ENCODE measurements at regions not wholly inside any gene's neighbourhood (a gene's known extent, or its start where the extent isn't known, plus 50 kb on each side); places are given as distances from the start of the nearest gene placed in this dataset.

- DNase-seq (ENCODE audit: low read depth in 2 of 2): no peak
Measured at GRCh38 chr13:44022196-44022595, 142.5 kb downstream of the LACC1 start.

DNA sequence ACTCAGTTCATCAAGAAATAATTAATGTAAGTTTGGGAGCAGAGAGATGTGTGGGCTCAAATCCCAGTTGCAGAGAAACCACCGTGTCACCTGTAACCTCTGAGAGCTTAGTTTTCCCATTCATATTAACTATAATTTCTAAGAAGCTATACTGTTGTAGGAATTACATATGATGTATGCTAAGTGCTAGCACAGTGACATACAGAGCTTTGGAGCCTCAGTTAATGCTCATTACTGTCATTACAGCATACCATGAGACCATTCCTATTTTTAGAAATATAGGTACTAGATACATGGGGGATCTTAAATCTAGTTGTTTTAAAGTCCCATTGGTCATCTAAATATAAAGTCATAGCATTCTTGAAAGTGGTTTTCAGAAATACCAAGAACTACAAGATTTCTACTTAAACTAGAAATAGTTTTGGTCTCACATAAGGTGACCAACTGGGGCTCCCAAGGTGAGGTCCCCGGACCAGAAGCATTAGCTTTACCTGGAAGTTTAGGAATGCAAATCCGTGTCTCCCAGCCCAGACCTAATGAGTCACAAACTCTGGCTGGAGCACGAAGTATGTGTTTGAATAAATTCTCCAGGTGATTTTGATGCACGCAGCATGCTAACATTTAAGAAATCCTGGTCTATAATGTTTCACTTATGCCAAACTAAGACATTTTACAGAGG, 144.6 kb downstream of the LACC1 start:
- no peak for DNase-seq (ENCODE audit: low read depth in 2 of 2)

DNA sequence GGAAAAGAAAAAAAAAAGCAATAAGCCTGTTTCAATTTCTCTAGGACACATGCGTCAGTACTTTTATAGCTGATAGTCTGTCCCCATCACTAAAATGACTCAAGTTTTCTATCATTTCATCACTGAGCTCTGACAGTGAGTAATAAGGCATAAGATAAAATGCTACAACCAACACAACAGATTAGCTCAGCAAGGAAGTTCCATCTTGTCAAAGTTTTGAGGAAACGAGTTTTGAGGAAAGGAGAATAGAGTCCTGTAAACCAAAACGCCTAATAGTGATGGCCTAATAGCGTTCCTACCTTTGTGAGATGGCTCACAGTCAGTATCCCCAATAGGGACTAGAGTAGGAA, 145.1 kb downstream of the LACC1 start:
- no peak for DNase-seq (ENCODE audit: low read depth in 2 of 2)

- DNase-seq (ENCODE audit: low read depth in 2 of 2): no peak
Measured at GRCh38 chr13:44026194-44026593, 146.5 kb downstream of the LACC1 start.

GRCh38 chr13:44028734-44029133, 149.0 kb downstream of the LACC1 start:
- DNase-seq (ENCODE audit: low read depth in 2 of 2): no peak

DNA sequence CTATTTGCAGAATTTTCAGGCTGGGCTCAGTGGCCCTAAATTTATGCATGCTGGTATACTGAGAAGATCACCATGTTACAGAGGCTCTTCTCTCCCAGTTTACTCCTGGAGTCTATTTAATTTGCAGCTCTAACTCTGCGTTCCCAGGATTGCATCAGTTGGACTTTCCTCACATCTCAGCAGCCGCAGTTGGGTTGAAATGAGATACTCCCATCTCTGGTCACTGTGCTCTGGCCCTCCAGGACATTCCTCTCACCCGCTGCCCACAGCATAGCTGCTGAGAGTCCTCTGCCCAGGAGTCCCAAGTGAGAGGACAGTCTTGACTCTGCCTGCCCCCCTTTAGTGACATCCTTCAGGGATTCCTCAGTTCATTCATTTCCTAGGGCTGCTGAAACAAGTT, 150.9 kb downstream of the LACC1 start:
- no peak for DNase-seq (ENCODE audit: low read depth in 2 of 2)

DNA sequence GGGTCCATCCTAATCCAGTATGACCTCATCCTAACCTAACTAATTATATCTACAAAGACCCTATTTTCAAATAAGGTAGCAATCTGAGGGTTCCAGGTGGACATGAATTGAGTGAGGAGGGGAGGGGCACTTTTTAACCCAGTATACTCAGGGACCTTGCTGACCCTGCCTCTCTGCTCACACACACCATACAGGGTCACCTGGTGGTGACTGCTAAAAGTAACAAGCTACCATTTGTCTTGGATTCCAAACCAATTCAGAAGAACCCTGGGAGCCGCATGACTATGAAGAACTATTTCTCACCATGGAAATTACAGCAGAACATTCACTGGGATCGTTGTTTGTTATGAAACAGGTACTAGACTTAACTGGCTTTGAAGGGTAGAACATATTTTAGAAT, 151.9 kb downstream of the LACC1 start:
- no peak for DNase-seq (ENCODE audit: low read depth in 2 of 2)

- no peak for DNase-seq (ENCODE audit: low read depth in 2 of 2)
Measured at GRCh38 chr13:44032802-44033201, 153.1 kb downstream of the LACC1 start.

DNA sequence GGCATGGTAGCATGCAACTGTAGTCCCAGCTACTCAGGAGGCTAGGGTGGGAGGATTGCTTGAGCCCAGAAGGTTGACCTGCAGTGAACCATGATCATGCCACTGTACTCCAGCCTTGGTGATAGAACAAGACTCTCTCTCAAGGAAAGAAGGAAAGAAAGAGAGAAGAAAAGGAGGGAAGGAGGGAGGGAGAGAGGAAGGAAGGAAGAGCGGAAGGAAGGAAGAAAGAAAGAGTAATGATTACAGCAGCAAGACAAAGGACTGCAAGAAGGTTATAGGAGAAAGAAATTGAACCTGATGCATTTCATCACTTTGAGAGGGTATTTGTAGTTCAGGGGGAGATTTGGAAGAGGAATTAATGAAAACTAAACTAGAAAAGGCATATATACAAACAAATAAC, 155.7 kb downstream of the LACC1 start:
- DNase-seq (ENCODE audit: low read depth in 2 of 2): no peak

DNA sequence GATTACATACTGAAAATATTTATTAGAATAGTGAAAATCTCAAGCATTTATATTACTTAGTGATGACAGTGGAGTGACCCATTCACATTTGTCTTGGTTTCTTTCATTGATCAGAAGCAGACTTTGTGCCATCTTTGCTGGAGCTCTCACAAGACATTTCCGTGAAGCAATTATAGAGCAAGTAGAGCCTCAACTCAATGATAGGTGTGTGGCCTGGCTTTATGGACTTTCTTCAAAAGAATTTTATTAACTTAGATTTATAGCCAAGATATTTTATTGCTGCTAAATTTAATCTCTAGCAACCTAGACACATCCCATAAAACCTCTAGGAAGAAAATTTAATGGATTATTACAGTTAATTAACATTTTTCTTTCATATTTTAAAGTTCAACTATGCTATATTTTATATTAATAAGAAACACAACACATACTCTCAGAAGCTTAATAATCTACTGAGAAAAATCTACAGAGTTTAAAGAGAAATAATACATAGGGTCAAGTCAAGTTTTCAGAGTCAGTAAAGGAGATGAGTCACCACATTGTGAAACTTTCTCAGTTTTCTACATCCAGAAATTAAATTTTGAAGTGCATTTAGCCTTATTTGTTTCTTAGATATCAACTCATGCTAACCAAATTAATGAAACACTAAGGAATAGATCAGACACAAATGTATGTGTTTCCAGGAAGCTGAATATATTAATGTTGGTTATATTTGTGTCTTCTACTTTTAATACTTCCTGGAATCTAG, 160.5 kb downstream of the LACC1 start:
- no peak for DNase-seq (ENCODE audit: low read depth in 2 of 2)

DNA sequence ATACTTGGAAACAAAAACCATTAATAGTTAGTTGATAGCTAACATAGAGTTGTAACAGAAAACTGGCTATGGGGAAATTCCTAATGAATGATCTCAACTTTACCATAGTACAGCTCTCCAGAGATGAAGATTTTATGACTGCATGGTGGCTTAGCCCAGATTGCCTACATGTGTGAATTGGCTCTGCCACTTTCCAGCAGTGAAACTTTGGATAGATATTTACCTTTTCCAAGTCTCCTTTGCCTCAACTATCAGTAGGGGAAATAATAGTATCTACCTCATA, 161.1 kb downstream of the LACC1 start:
- DNase-seq (ENCODE audit: low read depth in 2 of 2): no peak

DNA sequence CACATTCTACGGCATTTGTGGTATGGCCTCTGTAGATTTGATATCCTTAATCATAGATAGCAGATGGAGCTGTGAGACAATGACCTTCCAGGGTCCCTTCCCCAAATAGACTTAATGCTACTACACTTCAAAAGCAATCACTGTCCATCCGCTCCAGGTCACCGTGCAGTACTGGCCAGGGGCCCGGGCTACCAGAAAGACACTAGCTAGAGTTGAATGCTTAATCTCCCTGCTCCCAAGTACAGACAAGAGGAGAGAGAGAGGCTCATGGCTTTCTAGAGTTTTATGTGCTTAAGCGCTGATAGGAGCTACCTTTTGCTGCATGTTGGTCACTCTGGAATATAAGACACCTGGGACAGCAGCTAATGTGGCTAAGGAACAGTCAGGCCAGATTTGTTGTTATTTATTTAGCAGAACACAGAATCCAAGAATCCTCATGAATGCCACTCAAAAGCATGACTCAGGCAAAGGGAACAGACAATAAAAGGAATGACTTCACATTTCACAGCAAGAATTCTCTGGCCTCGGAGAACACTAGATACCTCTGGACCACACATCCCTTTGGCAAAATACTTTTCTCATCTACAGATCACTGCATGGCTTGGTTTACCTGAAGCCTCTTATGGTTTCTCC, 165.0 kb downstream of the LACC1 start:
- no peak for DNase-seq (ENCODE audit: low read depth in 2 of 2)

DNA sequence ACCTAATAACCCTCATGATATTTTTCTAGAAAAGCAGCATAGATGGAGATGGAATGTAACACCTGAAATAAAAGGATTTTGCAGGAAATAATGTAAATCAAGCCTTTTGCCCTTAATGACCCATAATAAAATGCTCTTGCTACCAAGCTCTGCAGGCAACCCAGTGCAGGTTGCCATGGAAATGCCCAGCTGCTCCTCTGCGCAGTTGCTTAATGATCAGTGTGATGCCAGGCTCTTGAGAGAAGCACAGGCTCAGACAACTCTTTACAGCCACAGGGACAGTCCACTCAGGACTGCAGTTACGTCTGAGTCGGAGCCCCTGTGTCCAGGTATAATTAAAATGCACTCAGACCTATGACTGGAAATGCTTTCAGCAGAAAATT, 165.5 kb downstream of the LACC1 start:
- DNase-seq (ENCODE audit: low read depth in 2 of 2): no peak

- no peak for DNase-seq (ENCODE audit: low read depth in 2 of 2)
Measured at GRCh38 chr13:44046428-44046827, 166.7 kb downstream of the LACC1 start.

GRCh38 chr13:44048326-44048725, 168.6 kb downstream of the LACC1 start:
- no peak for DNase-seq (ENCODE audit: low read depth in 2 of 2)

DNA sequence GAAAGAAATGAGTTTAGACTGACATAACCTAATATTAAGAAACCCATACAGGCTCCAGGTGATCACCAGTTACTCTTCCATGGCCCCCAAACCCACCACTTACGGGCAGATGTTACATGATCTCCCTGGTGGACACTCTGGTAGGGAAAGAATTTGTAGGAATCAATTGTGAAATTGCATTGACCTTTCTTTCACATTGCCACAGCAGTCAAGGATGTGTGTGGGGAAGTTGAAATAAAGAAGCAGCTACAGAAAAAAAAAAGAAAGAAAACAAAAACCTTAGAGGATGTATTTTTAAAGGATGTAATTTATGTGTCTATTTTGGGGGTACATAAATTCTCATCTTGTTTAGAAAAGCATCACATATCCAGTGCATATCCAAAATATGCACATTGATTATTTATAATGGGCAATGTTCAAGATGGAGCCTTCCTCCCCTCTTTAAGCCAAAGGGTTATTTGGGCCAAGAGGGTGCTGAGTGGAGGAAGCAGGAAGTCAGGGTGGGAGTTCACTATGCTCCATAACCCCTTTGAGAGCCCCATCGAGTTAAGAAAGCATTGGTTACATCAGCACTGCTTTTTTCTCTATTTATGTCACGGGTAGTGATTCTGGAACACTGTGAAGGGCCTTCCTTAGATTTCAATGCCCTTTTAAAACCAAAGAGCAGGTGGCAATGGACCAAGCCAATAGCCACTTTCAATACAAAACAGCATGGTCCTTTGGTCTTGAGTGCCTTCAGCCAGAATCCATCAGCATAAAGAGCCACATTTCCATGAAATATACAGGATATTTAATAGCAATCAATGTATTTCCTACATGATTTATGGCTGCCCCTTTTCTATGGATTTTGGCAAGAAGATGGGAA, 169.6 kb downstream of the LACC1 start:
- DNase-seq (ENCODE audit: low read depth in 2 of 2): no peak

DNA sequence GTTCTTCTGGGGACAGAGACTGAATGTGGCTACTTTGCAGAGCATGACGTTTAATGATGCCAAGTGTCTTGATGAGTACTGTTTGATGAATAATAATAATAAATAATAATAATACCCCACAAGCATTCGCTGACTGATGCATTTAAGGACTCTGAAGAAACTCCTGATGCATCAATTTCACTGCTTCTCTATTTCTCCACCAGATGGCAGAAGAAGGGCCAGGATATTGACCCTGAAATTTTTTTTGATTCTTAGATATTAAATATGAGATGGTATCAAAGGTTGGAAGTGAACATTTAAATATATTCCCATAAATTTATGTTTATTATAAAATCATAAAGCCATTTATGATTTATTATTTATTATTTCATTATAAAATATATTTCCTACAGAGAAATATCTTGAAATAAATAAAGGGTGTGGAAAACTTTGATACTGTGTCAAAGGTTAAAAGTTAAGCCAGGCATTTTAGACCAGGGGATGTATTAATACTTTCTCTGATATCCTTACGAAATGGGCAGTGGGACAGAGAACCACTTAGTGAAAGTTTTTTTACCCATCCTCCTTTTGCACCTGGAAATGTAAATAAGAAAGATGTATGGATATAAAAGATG, 170.9 kb downstream of the LACC1 start:
- DNase-seq (ENCODE audit: low read depth in 2 of 2): no peak

- no peak for DNase-seq (ENCODE audit: low read depth in 2 of 2)
Measured at GRCh38 chr13:44051405-44051804, 171.7 kb downstream of the LACC1 start.

- no peak for DNase-seq (ENCODE audit: low read depth in 2 of 2)
Measured at GRCh38 chr13:44051918-44052675, 172.4 kb downstream of the LACC1 start.

- no peak for DNase-seq (ENCODE audit: low read depth in 2 of 2)
Measured at GRCh38 chr13:44052780-44053184, 173.1 kb downstream of the LACC1 start.

- no peak for DNase-seq (ENCODE audit: low read depth in 2 of 2)
Measured at GRCh38 chr13:44053208-44053607, 173.5 kb downstream of the LACC1 start.

Measured in activated CD4-positive, alpha-beta T cell treated with anti-CD3 and anti-CD28 coated beads for 24 hours (primary cell).